DMS53 treated with DMSO at 0.1 percent for 48 hours (cell line): ENCODE measurements at regions not wholly inside any gene's neighbourhood (a gene's known extent, or its start where the extent isn't known, plus 50 kb on each side); places are given as distances from the start of the nearest gene placed in this dataset.

ENCODE experiments used
- DNase-seq: peaks from one replicate; lab custom pipeline; 2025; ENCODE audit not compliant: unreplicated experiment; lab: John Stamatoyannopoulos, UW

- DNase-seq = no peak
Observed at GRCh38 chr7:131745390-131746248, 189.2 kb upstream of the PODXL start.

- no peak for DNase-seq
Observed at GRCh38 chr7:131741446-131741845, 185.0 kb upstream of the PODXL start.

- DNase-seq = no peak
Observed at GRCh38 chr7:131737746-131738465, 181.5 kb upstream of the PODXL start.

- no peak for DNase-seq
Observed at GRCh38 chr7:131735101-131735500, 178.7 kb upstream of the PODXL start.

- DNase-seq = no peak
Observed at GRCh38 chr7:131733604-131734003, 177.2 kb upstream of the PODXL start.

GRCh38 chr7:131727189-131727588, 170.8 kb upstream of the PODXL start:
- no peak for DNase-seq

GRCh38 chr7:131726686-131727085, 170.3 kb upstream of the PODXL start:
- DNase-seq = no peak

GRCh38 chr7:131726031-131726430, 169.6 kb upstream of the PODXL start:
- no peak for DNase-seq

GRCh38 chr7:131724776-131725345, 168.4 kb upstream of the PODXL start:
- DNase-seq = no peak

- no peak for DNase-seq
Observed at GRCh38 chr7:131723926-131724325, 167.5 kb upstream of the PODXL start.

GRCh38 chr7:131722371-131722770, 165.9 kb upstream of the PODXL start:
- no peak for DNase-seq

- DNase-seq = no peak
Observed at GRCh38 chr7:131721660-131722059, 165.2 kb upstream of the PODXL start.

GRCh38 chr7:131720703-131721102, 164.3 kb upstream of the PODXL start:
- DNase-seq = no peak

- DNase-seq = no peak
Observed at GRCh38 chr7:131717181-131717580, 160.8 kb upstream of the PODXL start.

- no peak for DNase-seq
Observed at GRCh38 chr7:131699323-131699722, 142.9 kb upstream of the PODXL start.

- DNase-seq = peak; percentile 17
Observed at GRCh38 chr7:131692131-131692960, 135.9 kb upstream of the PODXL start.

- no peak for DNase-seq
Observed at GRCh38 chr7:131691454-131692130, 135.2 kb upstream of the PODXL start.

GRCh38 chr7:131690441-131690840, 134.0 kb upstream of the PODXL start:
- DNase-seq = no peak

GRCh38 chr7:131689662-131690234, 133.3 kb upstream of the PODXL start:
- no peak for DNase-seq
